ENCODE measurements at regions not wholly inside any gene's neighbourhood (a gene's known extent, or its start where the extent isn't known, plus 50 kb on each side); places are given as distances from the start of the nearest gene placed in this dataset.

DNA sequence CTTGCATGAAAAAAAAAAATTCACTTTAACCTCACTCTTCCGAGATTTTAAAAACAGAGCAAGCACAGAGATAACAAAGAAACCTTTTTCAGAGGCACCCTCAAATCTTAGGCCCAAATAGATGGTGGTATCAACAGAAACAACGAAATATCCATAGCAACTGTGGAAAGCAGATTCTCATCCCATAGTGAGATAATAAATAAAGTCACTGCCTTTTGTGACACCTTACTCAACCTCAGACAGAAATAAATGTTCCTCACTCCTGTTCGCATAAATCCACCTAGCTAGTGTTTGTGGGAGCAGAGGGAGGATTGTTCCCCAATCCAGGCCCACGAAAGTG is 60.9 kb upstream of the RTN4 start:
- ChIA-PET POLR2A (interaction anchor here (1.6 to 2.5 kb wide), 3 partner anchors 14 to 62 kb away, joined by 7 to 19 read pairs (median 8); partner anchors contain the start of gene RTN4), CTCF (interaction anchor here (0.7 to 1.9 kb wide), 5 partner anchors 14 to 320 kb away, joined by 3 to 6 read pairs (median 4); partner anchors contain the start of gene RTN4)
- Histone ChIP-seq H3K4me1 (ENCODE audit: control insufficient read depth, insufficient read depth, low read length) (peaks cover 13% of the 10 kb centered on the region), H3K4me3 (ENCODE audit: low read depth, low read length) (no peak overlapping the region), H3K27ac (ENCODE audit: extremely low read depth, low read depth, low read length) (peak overlapping the region; percentile 70), H3K9me3 (ENCODE audit: control insufficient read depth, insufficient read depth, low read depth, low read length) (no peaks in the 10 kb centered on the region), H3K36me3 (ENCODE audit: control insufficient read depth in 2 of 2, insufficient read depth in 1 of 2, low read length in 2 of 2) (no peaks in the 10 kb centered on the region)
- no peak for TF ChIP-seq ZNF146 (tag by site-specific recombination; IDR thresholded peaks at IDR 0.05)
- TF ChIP-seq ZNF274 (IDR thresholded peaks at IDR 0.05; ENCODE audit: low read length): no peak
- TF ChIP-seq ZNF274 (tag by site-specific recombination; IDR thresholded peaks at IDR 0.05; ENCODE audit: borderline replicate concordance): no peak
- TF ChIP-seq ZNF341 (tag by site-specific recombination; IDR thresholded peaks at IDR 0.05; ENCODE audit: low read depth): 0 out of 2 replicates have a peak, but pooled peaks have one; percentile 68
- no peak for TF ChIP-seq ZNF404 (tag by site-specific recombination; IDR thresholded peaks at IDR 0.05)

- Histone ChIP-seq H3K9me3 (ENCODE audit: control insufficient read depth, insufficient read depth, low read depth, low read length) (no peaks in the 10 kb centered on the region), H3K4me1 (ENCODE audit: control insufficient read depth, insufficient read depth, low read length) (peaks cover 13% of the 10 kb centered on the region), H3K27ac (ENCODE audit: extremely low read depth, low read depth, low read length) (no peak overlapping the region), H3K4me3 (ENCODE audit: low read depth, low read length) (no peak overlapping the region), H3K36me3 (ENCODE audit: control insufficient read depth in 2 of 2, insufficient read depth in 1 of 2, low read length in 2 of 2) (no peaks in the 10 kb centered on the region)
- ChIA-PET POLR2A (interaction anchor here (1.0 to 1.6 kb wide), 2 partner anchors 12 to 59 kb away, joined by 4 read pairs; partner anchors contain the start of gene RTN4), CTCF (interaction anchor here (0.6 to 1.4 kb wide), 7 partner anchors 9 to 209 kb away, joined by 3 to 5 read pairs (median 4); no protein-coding TSS in a partner anchor)
- no peak for TF ChIP-seq ZNF302 (tag by site-specific recombination; IDR thresholded peaks at IDR 0.05; ENCODE audit: low read depth)
- peak; percentile 79 for TF ChIP-seq SCRT2 (tag by site-specific recombination; IDR thresholded peaks at IDR 0.05)
Measured at GRCh38 chr2:55109219-55109891, 59.1 kb upstream of the RTN4 start.

- Histone ChIP-seq H3K4me3 (ENCODE audit: low read depth, low read length) (no peak overlapping the region), H3K27ac (ENCODE audit: extremely low read depth, low read depth, low read length) (no peak overlapping the region), H3K4me1 (ENCODE audit: control insufficient read depth, insufficient read depth, low read length) (peaks cover 13% of the 10 kb centered on the region), H3K36me3 (ENCODE audit: control insufficient read depth in 2 of 2, insufficient read depth in 1 of 2, low read length in 2 of 2) (no peaks in the 10 kb centered on the region), H3K9me3 (ENCODE audit: control insufficient read depth, insufficient read depth, low read depth, low read length) (no peaks in the 10 kb centered on the region)
- ChIA-PET CTCF (interaction anchor here (0.6 to 1.4 kb wide), 5 partner anchors 11 to 266 kb away, joined by 3 to 4 read pairs (median 3); partner anchors contain the start of gene RTN4), POLR2A (interaction anchor here (1.0 kb wide), 1 partner anchor 58 kb away, joined by 4 read pairs; the partner anchor contains the start of gene RTN4)
- TF ChIP-seq ZFHX2 (tag by site-specific recombination; conservative IDR thresholded peaks at IDR 0.05) (no peak), TRIM28 (IDR thresholded peaks at IDR 0.05; ENCODE audit: borderline replicate concordance, low read length) (no peak), ZNF624 (tag by site-specific recombination; IDR thresholded peaks at IDR 0.05) (no peak), ZNF302 (tag by site-specific recombination; IDR thresholded peaks at IDR 0.05; ENCODE audit: low read depth) (no peak), MEIS1 (CRISPR knock-in tag; IDR thresholded peaks at IDR 0.05; ENCODE audit: borderline replicate concordance) (no peak), ZFP41 (tag by site-specific recombination; IDR thresholded peaks at IDR 0.05; ENCODE audit: borderline replicate concordance) (no peak), ZNF473 (tag by site-specific recombination; IDR thresholded peaks at IDR 0.05) (no peak), ZNF146 (tag by site-specific recombination; IDR thresholded peaks at IDR 0.05) (no peak), ZBTB20 (tag by site-specific recombination; IDR thresholded peaks at IDR 0.05) (no peak), ZNF48 (tag by site-specific recombination; IDR thresholded peaks at IDR 0.05) (no peak), ZNF530 (tag by site-specific recombination; IDR thresholded peaks at IDR 0.05; ENCODE audit: low read depth) (no peak)
- TF ChIP-seq, protein P1, sequence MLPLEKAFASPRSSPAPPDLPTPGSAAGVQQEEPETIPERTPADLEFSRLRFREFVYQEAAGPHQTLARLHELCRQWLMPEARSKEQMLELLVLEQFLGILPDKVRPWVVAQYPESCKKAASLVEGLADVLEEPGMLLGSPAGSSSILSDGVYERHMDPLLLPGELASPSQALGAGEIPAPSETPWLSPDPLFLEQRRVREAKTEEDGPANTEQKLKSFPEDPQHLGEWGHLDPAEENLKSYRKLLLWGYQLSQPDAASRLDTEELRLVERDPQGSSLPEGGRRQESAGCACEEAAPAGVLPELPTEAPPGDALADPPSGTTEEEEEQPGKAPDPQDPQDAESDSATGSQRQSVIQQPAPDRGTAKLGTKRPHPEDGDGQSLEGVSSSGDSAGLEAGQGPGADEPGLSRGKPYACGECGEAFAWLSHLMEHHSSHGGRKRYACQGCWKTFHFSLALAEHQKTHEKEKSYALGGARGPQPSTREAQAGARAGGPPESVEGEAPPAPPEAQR (tag by site-specific recombination; IDR thresholded peaks at IDR 0.05): no peak
Measured at GRCh38 chr2:55108456-55109160, 58.4 kb upstream of the RTN4 start.

All from HEK293 (cell line).